Suprapubic skin (tissue), 4 donors: ENCODE measurements at regions not wholly inside any gene's neighbourhood (a gene's known extent, or its start where the extent isn't known, plus 50 kb on each side); places are given as distances from the start of the nearest gene placed in this dataset.
"Not testable (repeated sequence)": the region's sequence is repeated elsewhere in the genome, so short reads cannot be mapped to it uniquely, and the experiment has no call there.

Experiments used
- DNase-seq, 2 donors: peaks; one replicate each; pipeline ENCODE4 v3.0.0-alpha.2; 2019; ENCODE audit warnings: low spot score in 2 of 2
- H3K27ac ChIP-seq: fragments of 200-600 bp; sonication (generic); one replicate; pipeline ENCODE4 v1.5.1; 2019
- H3K27me3 ChIP-seq: fragments of 200-600 bp; sonication (generic); one replicate; pipeline ENCODE4 v1.5.1; 2019
- H3K36me3 ChIP-seq: fragments of 200-600 bp; sonication (generic); one replicate; pipeline ENCODE4 v1.5.1; 2019
- H3K4me1 ChIP-seq: fragments of 200-600 bp; sonication (generic); one replicate; pipeline ENCODE4 v1.5.1; 2019
- H3K4me3 ChIP-seq: fragments of 200-600 bp; sonication (generic); one replicate; pipeline ENCODE4 v1.5.1; 2019; ENCODE audit warnings: mild to moderate bottlenecking
- H3K9me3 ChIP-seq: fragments of 200-600 bp; sonication (generic); one replicate; pipeline ENCODE4 v1.5.1; 2019
- CTCF ChIP-seq, 2 donors: fragments of 200-600 bp in 1 of 2; fragments of 450-650 bp in 1 of 2; sonication (generic) in 1 of 2; IDR thresholded peaks; one replicate each; pipeline ENCODE4 v1.5.1; 2016 to 2019; ENCODE audit warnings: antibody characterized with exemption in 2 of 2, mild to moderate bottlenecking in 1 of 2, moderate library complexity in 1 of 2
- EP300 ChIP-seq: sonication (generic); formaldehyde crosslinking; IDR thresholded peaks from one replicate; pipeline ENCODE4 v1.6.1; 2017; ENCODE audit warnings: antibody characterized with exemption
- POLR2A ChIP-seq, 2 donors: fragments of 450-650 bp; IDR thresholded peaks; one replicate each; pipeline ENCODE4 v1.6.1; 2017; ENCODE audit warnings: antibody characterized with exemption in 2 of 2, mild to moderate bottlenecking in 2 of 2, moderate library complexity in 2 of 2
- POLR2AphosphoS5 ChIP-seq, 3 donors: sonication (generic); formaldehyde crosslinking; IDR thresholded peaks; one replicate each; pipeline ENCODE4 v1.6.1; 2017; ENCODE audit warnings: antibody characterized with exemption in 3 of 3
- WGBS: methylation state at CpG from one replicate; pipeline ENCODE4 v1.1.5; 2018; 5-methylcytosine and 5-hydroxymethylcytosine counted together

DNA sequence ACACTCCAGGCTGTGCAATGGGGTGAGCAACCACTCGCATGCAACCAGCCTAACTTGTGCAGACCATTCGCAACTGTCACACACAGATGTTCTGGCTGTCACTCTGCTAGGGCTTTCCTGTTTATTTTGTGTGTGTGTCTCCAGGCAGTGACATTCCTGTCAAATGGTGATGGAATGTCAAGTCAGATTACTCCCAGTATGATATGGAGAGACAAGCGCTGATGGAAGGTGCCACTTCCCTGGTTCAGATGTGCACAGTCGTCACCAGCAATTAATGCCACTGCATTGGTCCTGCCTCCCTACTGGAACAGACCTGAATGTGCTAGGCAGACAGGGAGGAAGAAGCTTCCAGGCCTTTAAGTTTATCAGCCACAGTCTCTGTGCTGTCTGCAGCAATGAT lies 442.4 kb upstream of the ISX start:
- Histone ChIP-seq H3K27ac (no peak overlapping the region), H3K36me3 (no peaks in the 10 kb centered on the region), H3K4me3 (no peak overlapping the region), H3K4me1 (no peaks in the 10 kb centered on the region), H3K9me3 (no peaks in the 10 kb centered on the region), H3K27me3 (peaks cover 8% of the 10 kb centered on the region)
- TF ChIP-seq POLR2A (IDR thresholded peaks at IDR 0.05): no peak
- no peak for TF ChIP-seq POLR2AphosphoS5 (IDR thresholded peaks at IDR 0.05)
- TF ChIP-seq EP300: no peak
- TF ChIP-seq CTCF (IDR thresholded peaks at IDR 0.05): no peak
- 91% methylated on average over 3 of the region's 4 CpGs for WGBS
- DNase-seq: no peak

- not testable (repeated sequence) for H3K27me3 ChIP-seq, H3K36me3 ChIP-seq, H3K9me3 ChIP-seq, H3K4me1 ChIP-seq, H3K27ac ChIP-seq, H3K4me3 ChIP-seq, DNase-seq
- 93% methylated on average over 3 of the region's 30 CpGs for WGBS
Observed at GRCh38 chr22:34625892-34626291, 440.1 kb upstream of the ISX start.

DNA sequence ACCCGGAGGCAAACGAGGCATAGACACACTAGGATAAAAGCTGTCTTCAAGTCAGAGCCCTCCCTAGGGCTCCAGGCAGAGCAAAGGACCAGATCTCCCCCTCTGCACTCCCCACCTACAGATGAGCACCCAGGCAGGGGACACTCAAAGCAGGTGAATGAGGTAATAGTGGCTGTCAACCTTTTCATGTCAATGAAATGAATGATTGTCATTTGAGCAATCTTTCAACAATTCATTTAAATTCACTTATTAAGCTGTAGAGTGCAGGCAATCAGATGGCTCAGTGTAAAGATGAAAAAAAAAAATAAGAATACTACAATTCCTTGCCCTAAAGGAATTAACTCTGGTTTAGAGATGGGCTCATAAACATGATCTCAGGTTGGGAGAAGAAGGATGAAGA lies 427.8 kb upstream of the ISX start:
- Histone ChIP-seq H3K4me1 (peaks cover 6% of the 10 kb centered on the region), H3K27me3 (peaks cover 4% of the 10 kb centered on the region), H3K36me3 (no peaks in the 10 kb centered on the region), H3K9me3 (no peaks in the 10 kb centered on the region), H3K27ac (no peak overlapping the region), H3K4me3 (no peak overlapping the region)
- no peak for TF ChIP-seq POLR2AphosphoS5 (IDR thresholded peaks at IDR 0.05)
- TF ChIP-seq EP300: no peak
- no peak for TF ChIP-seq CTCF (IDR thresholded peaks at IDR 0.05)
- no peak for TF ChIP-seq POLR2A (IDR thresholded peaks at IDR 0.05)
- 23% methylated on average over 2 of the region's 2 CpGs for WGBS
- DNase-seq: no peak

- Histone ChIP-seq H3K36me3 (no peaks in the 10 kb centered on the region), H3K4me1 (peaks cover 6% of the 10 kb centered on the region), H3K4me3 (no peak overlapping the region), H3K27ac (no peak overlapping the region), H3K27me3 (peaks cover 4% of the 10 kb centered on the region), H3K9me3 (no peaks in the 10 kb centered on the region)
- WGBS: 27% methylated on average over 5 of the region's 5 CpGs
- DNase-seq: no peak
- TF ChIP-seq POLR2AphosphoS5 (IDR thresholded peaks at IDR 0.05): no peak
Observed at GRCh38 chr22:34639911-34640310, 426.0 kb upstream of the ISX start.

- no peaks in the 10 kb centered on the region for H3K27me3 ChIP-seq
- no peaks in the 10 kb centered on the region for H3K9me3 ChIP-seq
Observed at GRCh38 chr22:34645375-34645774, 420.6 kb upstream of the ISX start.

GRCh38 chr22:34669001-34669400 lies 397.0 kb upstream of the ISX start:
- no peak overlapping the region for H3K27ac ChIP-seq
- no peaks in the 10 kb centered on the region for H3K36me3 ChIP-seq
- H3K4me1 ChIP-seq: no peaks in the 10 kb centered on the region
- no peaks in the 10 kb centered on the region for H3K9me3 ChIP-seq
- TF ChIP-seq POLR2A (IDR thresholded peaks at IDR 0.05) (no peak), EP300 (no peak), CTCF (IDR thresholded peaks at IDR 0.05) (no peak), POLR2AphosphoS5 (IDR thresholded peaks at IDR 0.05) (no peak)
- 53% methylated on average over 1 of the region's 1 CpG for WGBS
- H3K4me3 ChIP-seq: no peak overlapping the region
- no peak for DNase-seq
- no peaks in the 10 kb centered on the region for H3K27me3 ChIP-seq

More at GRCh38 chr22:34645375-34645774, 420.6 kb upstream of the ISX start:
- Histone ChIP-seq H3K4me3 (no peak overlapping the region), H3K27ac (no peak overlapping the region), H3K4me1 (no peaks in the 10 kb centered on the region), H3K36me3 (no peaks in the 10 kb centered on the region)
- no peak for DNase-seq
- TF ChIP-seq CTCF (IDR thresholded peaks at IDR 0.05): no peak
- TF ChIP-seq EP300: no peak
- no peak for TF ChIP-seq POLR2AphosphoS5 (IDR thresholded peaks at IDR 0.05)
- TF ChIP-seq POLR2A (IDR thresholded peaks at IDR 0.05): no peak
- 77% methylated on average over 6 of the region's 6 CpGs for WGBS

- DNase-seq, H3K4me1 ChIP-seq, H3K9me3 ChIP-seq, H3K36me3 ChIP-seq, H3K27ac ChIP-seq, H3K4me3 ChIP-seq, H3K27me3 ChIP-seq: not testable (repeated sequence)
- 88% methylated on average over 11 of the region's 17 CpGs for WGBS
Observed at GRCh38 chr22:34683031-34683430, 382.9 kb upstream of the ISX start.

GRCh38 chr22:34684278-34684677 lies 381.7 kb upstream of the ISX start:
- not testable (repeated sequence) for H3K4me1 ChIP-seq, H3K4me3 ChIP-seq, H3K9me3 ChIP-seq, DNase-seq, H3K27me3 ChIP-seq, H3K36me3 ChIP-seq, H3K27ac ChIP-seq
- no CpG with 5 or more reads among the region's 30 CpGs for WGBS
